BE2C (cell line): ENCODE measurements at regions not wholly inside any gene's neighbourhood (a gene's known extent, or its start where the extent isn't known, plus 50 kb on each side); places are given as distances from the start of the nearest gene placed in this dataset.

Experiments used
- DNase-seq: peaks from one replicate; pipeline ENCODE4 v3.0.0-alpha.2; 2020
- H3K27me3 ChIP-seq: fragments of 250-450 bp; sonication (Bioruptor Pico); 2 replicates; pipeline ENCODE4 v1.5.1; 2020; ENCODE audit warnings: mild to moderate bottlenecking
- H3K36me3 ChIP-seq: fragments of 250-450 bp; sonication (Bioruptor Pico); 2 replicates; pipeline ENCODE4 v1.5.1; 2020; ENCODE audit warnings: mild to moderate bottlenecking
- H3K4me1 ChIP-seq: fragments of 250-450 bp; sonication (Bioruptor Pico); 2 replicates; pipeline ENCODE4 v1.5.1; 2020
- H3K4me3 ChIP-seq: 2 replicates; pipeline ENCODE4 v1.5.1; 2011; ENCODE audit warnings: low read depth, low read length
- H3K9me3 ChIP-seq: fragments of 250-450 bp; sonication (Bioruptor Pico); 2 replicates; pipeline ENCODE4 v1.5.1; 2020
- TF ChIP-seq, protein P1 (sequence below): IDR thresholded peaks from 2 replicates; pipeline ENCODE4 v1.5.1; 2012; ENCODE audit warnings: mild to moderate bottlenecking, low read depth, low read length

- H3K36me3 ChIP-seq = no peaks in the 10 kb centered on the region
- no peaks in the 10 kb centered on the region for H3K27me3 ChIP-seq
- no peak for DNase-seq
- TF ChIP-seq, protein P1, sequence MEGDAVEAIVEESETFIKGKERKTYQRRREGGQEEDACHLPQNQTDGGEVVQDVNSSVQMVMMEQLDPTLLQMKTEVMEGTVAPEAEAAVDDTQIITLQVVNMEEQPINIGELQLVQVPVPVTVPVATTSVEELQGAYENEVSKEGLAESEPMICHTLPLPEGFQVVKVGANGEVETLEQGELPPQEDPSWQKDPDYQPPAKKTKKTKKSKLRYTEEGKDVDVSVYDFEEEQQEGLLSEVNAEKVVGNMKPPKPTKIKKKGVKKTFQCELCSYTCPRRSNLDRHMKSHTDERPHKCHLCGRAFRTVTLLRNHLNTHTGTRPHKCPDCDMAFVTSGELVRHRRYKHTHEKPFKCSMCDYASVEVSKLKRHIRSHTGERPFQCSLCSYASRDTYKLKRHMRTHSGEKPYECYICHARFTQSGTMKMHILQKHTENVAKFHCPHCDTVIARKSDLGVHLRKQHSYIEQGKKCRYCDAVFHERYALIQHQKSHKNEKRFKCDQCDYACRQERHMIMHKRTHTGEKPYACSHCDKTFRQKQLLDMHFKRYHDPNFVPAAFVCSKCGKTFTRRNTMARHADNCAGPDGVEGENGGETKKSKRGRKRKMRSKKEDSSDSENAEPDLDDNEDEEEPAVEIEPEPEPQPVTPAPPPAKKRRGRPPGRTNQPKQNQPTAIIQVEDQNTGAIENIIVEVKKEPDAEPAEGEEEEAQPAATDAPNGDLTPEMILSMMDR = no peak
- no peaks in the 10 kb centered on the region for H3K9me3 ChIP-seq
- no peaks in the 10 kb centered on the region for H3K4me1 ChIP-seq
- no peak overlapping the region for H3K4me3 ChIP-seq
Observed at GRCh38 chr2:6177811-6178210, 485.6 kb downstream of the SOX11 start.

- no peak overlapping the region for H3K4me3 ChIP-seq
- no peaks in the 10 kb centered on the region for H3K9me3 ChIP-seq
- TF ChIP-seq, protein P1 = no peak
- no peaks in the 10 kb centered on the region for H3K36me3 ChIP-seq
- DNase-seq = no peak
- no peaks in the 10 kb centered on the region for H3K27me3 ChIP-seq
- H3K4me1 ChIP-seq = no peaks in the 10 kb centered on the region
Observed at GRCh38 chr2:6181525-6181924, 489.3 kb downstream of the SOX11 start.

DNA sequence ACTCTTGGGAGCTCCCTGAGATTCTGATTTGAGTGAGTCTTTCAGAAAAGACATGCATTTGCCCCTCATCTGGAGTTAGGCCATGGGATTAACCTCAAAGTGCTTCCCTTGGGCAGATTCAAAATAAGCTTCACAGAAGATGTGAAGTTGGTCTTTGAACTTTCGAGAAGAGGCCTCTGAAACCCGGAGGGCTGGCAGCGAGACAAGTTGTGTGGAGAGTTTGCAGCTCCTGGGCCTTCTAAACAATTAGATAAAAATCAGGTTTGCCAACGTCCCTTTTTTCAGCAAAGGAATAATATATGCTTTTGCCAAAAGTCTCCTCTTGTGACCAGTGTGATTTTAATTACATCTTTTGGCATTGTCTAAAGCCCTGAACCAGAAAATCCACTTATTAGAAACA, 489.7 kb downstream of the SOX11 start:
- no peaks in the 10 kb centered on the region for H3K4me1 ChIP-seq
- H3K36me3 ChIP-seq = no peaks in the 10 kb centered on the region
- no peak for DNase-seq
- H3K4me3 ChIP-seq = no peak overlapping the region
- H3K9me3 ChIP-seq = no peaks in the 10 kb centered on the region
- H3K27me3 ChIP-seq = no peaks in the 10 kb centered on the region
- TF ChIP-seq, protein P1 = no peak

DNA sequence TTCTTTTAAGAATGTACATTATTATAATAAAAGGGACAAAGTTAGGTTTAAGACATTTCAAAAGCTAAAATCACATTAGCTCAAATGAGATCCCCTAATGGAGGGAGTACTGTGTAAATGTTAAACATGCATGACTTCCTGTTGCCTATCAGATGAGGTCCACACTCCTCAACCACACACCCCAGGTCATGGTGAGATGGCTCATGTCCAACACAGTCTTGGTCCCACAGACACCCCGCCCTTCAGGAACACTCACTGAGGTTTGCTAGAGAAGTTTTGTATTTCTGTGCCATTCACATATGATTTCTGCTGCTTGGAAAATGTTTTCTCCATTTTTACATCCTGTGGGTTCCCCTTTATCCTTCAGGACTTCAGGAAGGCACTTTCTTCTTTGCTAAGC, 491.0 kb downstream of the SOX11 start:
- Histone ChIP-seq H3K36me3 (no peaks in the 10 kb centered on the region), H3K4me1 (no peaks in the 10 kb centered on the region), H3K9me3 (no peaks in the 10 kb centered on the region), H3K27me3 (no peaks in the 10 kb centered on the region), H3K4me3 (no peak overlapping the region)
- TF ChIP-seq, protein P1 = no peak
- no peak for DNase-seq

DNA sequence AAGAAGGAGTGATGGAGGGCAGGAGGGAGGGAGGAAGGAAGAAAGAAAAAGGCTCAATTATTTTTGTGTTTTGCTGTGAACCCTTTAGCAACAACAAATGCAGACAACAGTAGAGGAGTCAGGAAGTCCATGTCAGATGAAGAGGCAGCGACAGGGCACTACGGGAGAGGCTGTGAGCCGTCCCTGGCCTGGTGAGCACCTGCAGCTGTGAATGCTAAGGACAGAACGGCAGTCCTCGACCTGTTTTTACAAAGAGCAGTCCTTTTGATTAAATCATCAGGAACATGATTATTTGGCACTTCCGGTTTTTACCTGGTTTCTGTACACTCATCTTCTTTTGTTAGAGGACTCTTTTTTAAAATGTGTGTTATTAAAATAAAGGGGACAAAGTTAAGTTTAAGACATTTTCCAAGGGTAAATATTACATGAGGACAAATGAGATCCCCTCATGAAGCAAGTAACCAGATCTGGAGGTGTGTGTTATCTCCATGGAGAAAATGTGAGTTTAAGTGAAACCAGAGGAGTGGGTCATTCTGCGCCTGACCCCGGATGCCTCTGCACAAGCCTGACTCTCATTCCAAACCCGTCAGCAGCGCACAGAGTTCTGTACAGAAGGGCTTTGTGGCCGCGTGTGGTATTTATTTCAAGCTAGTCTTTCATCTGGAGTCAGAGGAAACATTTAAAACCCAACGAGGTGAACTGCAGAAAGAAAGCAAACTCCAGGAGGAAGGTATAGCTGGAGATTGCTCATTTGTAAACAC, 492.5 kb downstream of the SOX11 start:
- no peaks in the 10 kb centered on the region for H3K27me3 ChIP-seq
- DNase-seq = no peak
- H3K36me3 ChIP-seq = no peaks in the 10 kb centered on the region
- H3K9me3 ChIP-seq = no peaks in the 10 kb centered on the region
- H3K4me1 ChIP-seq = no peaks in the 10 kb centered on the region
- TF ChIP-seq, protein P1 = no peak
- H3K4me3 ChIP-seq = no peak overlapping the region

GRCh38 chr2:6186332-6187151, 494.4 kb downstream of the SOX11 start:
- Histone ChIP-seq H3K27me3 (no peaks in the 10 kb centered on the region), H3K4me1 (no peaks in the 10 kb centered on the region), H3K9me3 (no peaks in the 10 kb centered on the region), H3K4me3 (no peak overlapping the region), H3K36me3 (no peaks in the 10 kb centered on the region)
- DNase-seq = peak; percentile 17
- TF ChIP-seq, protein P1 = no peak
